ENCODE measurements at regions not wholly inside any gene's neighbourhood (a gene's known extent, or its start where the extent isn't known, plus 50 kb on each side); places are given as distances from the start of the nearest gene placed in this dataset.
"Not testable (repeated sequence)": the region's sequence is repeated elsewhere in the genome, so short reads cannot be mapped to it uniquely, and the experiment has no call there.

- no peak for DNase-seq (ENCODE audit: low read depth in 4 of 4, low spot score in 2 of 4)
These were observed 691.1 kb downstream of the FLRT2 start for GRCh38 chr14:86221000-86221399.

GRCh38 chr14:86217523-86217922, 687.6 kb downstream of the FLRT2 start:
- DNase-seq (ENCODE audit: low read depth in 4 of 4, low spot score in 2 of 4): no peak

GRCh38 chr14:86203843-86204242, 673.9 kb downstream of the FLRT2 start:
- DNase-seq (ENCODE audit: low read depth in 4 of 4, low spot score in 2 of 4): no peak

DNA sequence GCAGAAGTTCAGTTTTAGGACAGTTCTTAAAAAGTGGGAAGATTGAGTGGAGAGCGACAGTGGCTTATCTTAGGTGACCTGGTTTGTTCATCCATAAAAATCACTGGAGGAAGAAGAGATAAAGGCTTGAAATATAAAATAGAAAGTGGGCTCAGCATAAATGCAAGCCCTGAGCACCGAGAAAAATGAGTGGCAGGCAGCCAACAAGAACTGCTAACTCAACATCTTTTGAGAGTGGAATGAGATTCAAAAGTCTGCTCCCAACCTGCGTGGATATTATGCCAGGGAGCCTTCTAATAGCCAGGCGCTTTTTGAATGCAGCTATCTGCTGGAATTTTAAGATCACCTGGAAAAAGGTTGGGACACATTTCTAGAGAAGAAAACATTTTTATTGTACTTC, 666.5 kb downstream of the FLRT2 start:
- DNase-seq (ENCODE audit: low read depth in 4 of 4, low spot score in 2 of 4): peak in 1 of 4 donors; percentile 34

GRCh38 chr14:86193756-86194155, 663.8 kb downstream of the FLRT2 start:
- no peak for DNase-seq (ENCODE audit: low read depth in 4 of 4, low spot score in 2 of 4)

- no peak for DNase-seq (ENCODE audit: low read depth in 4 of 4, low spot score in 2 of 4)
These were observed 650.0 kb downstream of the FLRT2 start for GRCh38 chr14:86179980-86180379.

- no peak for DNase-seq (ENCODE audit: low read depth in 4 of 4, low spot score in 2 of 4)
These were observed 638.4 kb downstream of the FLRT2 start for GRCh38 chr14:86168371-86168770.

GRCh38 chr14:86166541-86166940, 636.6 kb downstream of the FLRT2 start:
- DNase-seq (ENCODE audit: low read depth in 4 of 4, low spot score in 2 of 4): no peak

DNA sequence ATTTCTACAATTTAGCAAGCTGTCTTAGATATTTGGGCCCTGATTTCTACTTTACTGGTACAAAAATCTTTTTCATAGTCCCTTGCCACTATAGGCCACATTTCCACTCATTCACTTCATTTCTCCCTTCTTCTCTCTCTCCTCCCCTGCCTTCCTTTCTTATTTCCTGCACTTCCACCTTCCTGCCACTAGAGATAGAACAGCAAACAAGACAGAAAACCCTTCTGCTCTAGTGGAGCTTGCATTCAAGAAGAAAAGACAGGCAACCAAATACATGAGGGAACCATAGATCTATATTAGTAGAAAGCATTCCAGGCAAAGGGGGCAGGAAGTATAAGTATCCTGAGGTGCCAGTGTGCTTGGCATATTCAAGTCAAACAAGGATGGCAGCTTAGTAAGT, 623.5 kb downstream of the FLRT2 start:
- no peak for DNase-seq (ENCODE audit: low read depth in 4 of 4, low spot score in 2 of 4)

- no peak for DNase-seq (ENCODE audit: low read depth in 4 of 4, low spot score in 2 of 4)
These were observed 613.3 kb downstream of the FLRT2 start for GRCh38 chr14:86143248-86143647.

GRCh38 chr14:86141966-86142365, 612.0 kb downstream of the FLRT2 start:
- no peak for DNase-seq (ENCODE audit: low read depth in 4 of 4, low spot score in 2 of 4)

DNA sequence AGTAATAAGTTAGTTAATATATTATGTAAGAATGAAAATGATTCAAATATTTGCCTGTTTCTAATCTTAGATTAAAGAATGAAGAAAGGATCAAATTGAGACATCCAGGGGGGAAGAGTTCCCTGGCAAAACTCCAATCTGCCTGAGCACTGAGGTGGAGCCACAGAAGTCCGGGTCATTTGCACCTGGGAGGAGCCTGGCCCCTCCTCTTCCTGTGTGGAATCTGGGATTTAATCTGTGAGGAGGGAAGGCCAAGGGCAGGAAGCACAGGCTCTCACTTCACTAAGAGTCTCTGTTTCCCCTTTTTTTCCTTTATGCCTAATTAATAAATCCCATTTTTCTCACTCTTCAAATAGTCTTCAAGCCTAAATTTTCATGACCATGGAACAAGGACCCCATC, 599.5 kb downstream of the FLRT2 start:
- no peak for DNase-seq (ENCODE audit: low read depth in 4 of 4, low spot score in 2 of 4)

- DNase-seq (ENCODE audit: low read depth in 4 of 4, low spot score in 2 of 4): no peak
These were observed 594.4 kb downstream of the FLRT2 start for GRCh38 chr14:86124328-86124727.

- no peak for DNase-seq (ENCODE audit: low read depth in 4 of 4, low spot score in 2 of 4)
These were observed 586.0 kb downstream of the FLRT2 start for GRCh38 chr14:86115972-86116371.

GRCh38 chr14:86110871-86111270, 580.9 kb downstream of the FLRT2 start:
- not testable (repeated sequence) for DNase-seq (ENCODE audit: low read depth in 4 of 4, low spot score in 2 of 4)

GRCh38 chr14:86104691-86105265, 574.8 kb downstream of the FLRT2 start:
- DNase-seq (ENCODE audit: low read depth in 4 of 4, low spot score in 2 of 4): no peak

- no peak for DNase-seq (ENCODE audit: low read depth in 4 of 4, low spot score in 2 of 4)
These were observed 564.6 kb downstream of the FLRT2 start for GRCh38 chr14:86094512-86094911.

GRCh38 chr14:86091811-86092210, 561.9 kb downstream of the FLRT2 start:
- no peak for DNase-seq (ENCODE audit: low read depth in 4 of 4, low spot score in 2 of 4)

GRCh38 chr14:86088156-86088555, 558.2 kb downstream of the FLRT2 start:
- no peak for DNase-seq (ENCODE audit: low read depth in 4 of 4, low spot score in 2 of 4)

DNA sequence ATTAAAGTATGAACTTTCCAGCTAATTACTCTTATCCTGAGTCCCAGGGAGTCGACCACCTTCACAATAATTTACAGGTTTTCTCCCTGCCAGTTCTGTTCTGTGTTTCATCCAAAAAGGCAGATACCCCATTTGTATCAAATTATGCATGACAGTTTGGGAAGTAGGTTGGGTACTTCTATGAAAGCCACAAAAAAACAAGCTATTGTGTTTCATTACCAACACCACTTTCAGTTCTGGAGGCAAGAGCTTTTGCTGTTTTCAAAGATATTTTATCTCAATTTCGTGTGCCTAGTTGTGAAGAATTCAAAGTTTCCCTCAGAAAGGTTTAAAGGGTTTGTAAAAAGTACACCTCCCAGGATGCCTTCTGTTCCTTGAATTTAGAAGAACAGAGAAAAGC, 557.4 kb downstream of the FLRT2 start:
- no peak for DNase-seq (ENCODE audit: low read depth in 4 of 4, low spot score in 2 of 4)

DNA sequence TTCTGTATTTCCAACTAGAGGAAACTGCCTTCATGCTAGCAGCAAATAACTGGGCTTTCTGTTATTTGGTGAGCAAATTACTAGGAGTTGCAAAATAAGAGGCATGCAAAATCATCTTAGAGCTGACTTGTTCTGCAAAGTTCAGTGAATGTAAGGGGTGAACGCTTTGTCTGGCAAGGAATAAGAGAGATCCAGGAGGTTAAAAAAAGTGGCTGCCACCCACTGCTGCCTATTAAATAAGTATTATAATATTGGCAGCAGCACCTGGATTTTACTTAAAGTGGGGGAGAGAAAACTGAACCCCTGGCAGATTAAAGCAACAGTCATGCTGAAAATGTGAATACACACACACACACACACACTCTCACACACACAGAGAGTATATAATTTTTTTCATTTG, 557.0 kb downstream of the FLRT2 start:
- DNase-seq (ENCODE audit: low read depth in 4 of 4, low spot score in 2 of 4): no peak

DNA sequence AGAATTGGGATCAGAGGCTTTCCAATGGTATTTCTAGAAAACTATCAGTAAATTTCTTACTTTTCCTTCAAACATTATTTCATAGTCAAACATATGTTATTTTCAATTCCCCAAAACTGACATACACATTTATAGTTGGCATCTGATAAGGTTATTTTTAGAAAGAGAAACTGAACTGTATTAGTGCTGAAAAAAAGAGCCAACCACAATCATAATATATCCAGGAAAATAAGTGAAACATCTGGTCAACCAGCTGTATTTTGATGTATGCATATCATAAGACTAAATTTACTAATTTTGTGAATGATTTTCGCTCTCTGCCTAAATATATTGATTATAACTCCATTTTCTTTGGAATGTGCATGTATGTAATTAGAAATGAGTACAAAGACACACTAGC, 554.2 kb downstream of the FLRT2 start:
- no peak for DNase-seq (ENCODE audit: low read depth in 4 of 4, low spot score in 2 of 4)

DNA sequence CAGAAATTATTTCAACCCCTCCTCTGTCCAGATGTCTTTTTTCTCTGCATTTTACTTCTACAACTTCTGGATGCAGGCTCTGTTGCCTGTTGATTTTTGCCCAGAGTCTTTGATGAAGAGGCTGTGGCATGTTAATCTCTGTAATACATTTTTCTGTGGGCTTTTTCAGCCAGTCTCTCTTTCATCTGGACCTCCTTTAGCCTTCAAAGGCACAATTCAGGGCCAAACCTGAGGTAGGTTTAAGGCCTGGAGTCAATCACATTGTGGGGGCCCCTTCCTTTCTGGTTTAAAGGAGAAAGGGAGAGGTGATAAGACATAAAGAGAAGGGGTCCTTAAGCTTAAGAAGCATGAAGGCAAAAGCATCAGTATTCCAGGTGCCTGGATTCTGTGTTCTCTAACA, 553.7 kb downstream of the FLRT2 start:
- no peak for DNase-seq (ENCODE audit: low read depth in 4 of 4, low spot score in 2 of 4)

Data from left renal cortex interstitium (tissue), 4 donors.